Thyroid gland (tissue), 4 donors: ENCODE measurements at regions not wholly inside any gene's neighbourhood (a gene's known extent, or its start where the extent isn't known, plus 50 kb on each side); places are given as distances from the start of the nearest gene placed in this dataset.

Experiments used
- POLR2A ChIP-seq, 2 donors: fragments of 450-650 bp; IDR thresholded peaks; one replicate each; pipeline ENCODE4 v1.6.1; 2017; ENCODE audit warnings: antibody characterized with exemption in 2 of 2, mild to moderate bottlenecking in 2 of 2, moderate library complexity in 1 of 2
- TF ChIP-seq, protein P1 (sequence below), 6 experiments: fragments of 200-600 bp in 3 of 6; fragments of 450-650 bp in 3 of 6; sonication (generic) in 3 of 6; IDR thresholded peaks; one replicate each; pipeline ENCODE4 v1.5.1; 2016 to 2019; ENCODE audit warnings: antibody characterized with exemption in 6 of 6, mild to moderate bottlenecking in 2 of 6, inconsistent platforms in 1 of 6, moderate library complexity in 1 of 6

GRCh38 chr4:23219779-23220408, 527.2 kb downstream of the GBA3 start:
- TF ChIP-seq, protein P1, sequence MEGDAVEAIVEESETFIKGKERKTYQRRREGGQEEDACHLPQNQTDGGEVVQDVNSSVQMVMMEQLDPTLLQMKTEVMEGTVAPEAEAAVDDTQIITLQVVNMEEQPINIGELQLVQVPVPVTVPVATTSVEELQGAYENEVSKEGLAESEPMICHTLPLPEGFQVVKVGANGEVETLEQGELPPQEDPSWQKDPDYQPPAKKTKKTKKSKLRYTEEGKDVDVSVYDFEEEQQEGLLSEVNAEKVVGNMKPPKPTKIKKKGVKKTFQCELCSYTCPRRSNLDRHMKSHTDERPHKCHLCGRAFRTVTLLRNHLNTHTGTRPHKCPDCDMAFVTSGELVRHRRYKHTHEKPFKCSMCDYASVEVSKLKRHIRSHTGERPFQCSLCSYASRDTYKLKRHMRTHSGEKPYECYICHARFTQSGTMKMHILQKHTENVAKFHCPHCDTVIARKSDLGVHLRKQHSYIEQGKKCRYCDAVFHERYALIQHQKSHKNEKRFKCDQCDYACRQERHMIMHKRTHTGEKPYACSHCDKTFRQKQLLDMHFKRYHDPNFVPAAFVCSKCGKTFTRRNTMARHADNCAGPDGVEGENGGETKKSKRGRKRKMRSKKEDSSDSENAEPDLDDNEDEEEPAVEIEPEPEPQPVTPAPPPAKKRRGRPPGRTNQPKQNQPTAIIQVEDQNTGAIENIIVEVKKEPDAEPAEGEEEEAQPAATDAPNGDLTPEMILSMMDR (IDR thresholded peaks at IDR 0.05): no peak
- TF ChIP-seq POLR2A (IDR thresholded peaks at IDR 0.05): no peak
